ENCODE measurements at regions not wholly inside any gene's neighbourhood (a gene's known extent, or its start where the extent isn't known, plus 50 kb on each side); places are given as distances from the start of the nearest gene placed in this dataset.

GRCh38 chr1:212212343-212212742, 72.9 kb upstream of the PPP2R5A start:
- TF ChIP-seq YY1 (IDR thresholded peaks at IDR 0.05; ENCODE audit: insufficient read depth, insufficient read length) (no peak), SUZ12 (IDR thresholded peaks at IDR 0.05; ENCODE audit: extremely low read depth, insufficient read depth, insufficient read length) (no peak), ZNF274 (IDR thresholded peaks at IDR 0.05; ENCODE audit: low read depth, low read length) (no peak)

Measured in NT2/D1 (cell line).